HCEC 1CT (cell line): ENCODE measurements at regions not wholly inside any gene's neighbourhood (a gene's known extent, or its start where the extent isn't known, plus 50 kb on each side); places are given as distances from the start of the nearest gene placed in this dataset.
"Not testable (repeated sequence)": the region's sequence is repeated elsewhere in the genome, so short reads cannot be mapped to it uniquely, and the experiment has no call there.

Experiments used
- DNase-seq: peaks from one replicate; pipeline ENCODE4 v3.0.0-alpha.2; 2017

DNA sequence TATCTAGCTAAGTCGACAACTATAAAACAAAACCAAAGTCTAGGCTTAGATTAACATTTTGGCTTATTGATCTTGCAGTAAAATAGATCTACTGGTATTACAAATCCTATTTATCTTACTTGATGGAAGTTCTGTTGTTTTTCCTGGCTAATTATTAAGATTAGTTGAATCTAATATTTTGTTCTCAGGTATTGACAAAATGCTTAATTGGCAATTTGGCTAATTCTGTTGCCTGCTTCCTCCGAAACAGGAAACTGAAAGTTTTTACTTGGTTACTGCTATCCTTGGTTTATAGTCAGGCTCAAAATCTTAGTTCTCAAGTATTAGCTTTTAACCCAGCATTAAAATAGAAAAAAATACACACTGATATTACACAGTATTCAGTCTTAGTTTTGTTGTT lies 820.5 kb downstream of the NR2F1-AS1 start:
- DNase-seq = no peak

DNA sequence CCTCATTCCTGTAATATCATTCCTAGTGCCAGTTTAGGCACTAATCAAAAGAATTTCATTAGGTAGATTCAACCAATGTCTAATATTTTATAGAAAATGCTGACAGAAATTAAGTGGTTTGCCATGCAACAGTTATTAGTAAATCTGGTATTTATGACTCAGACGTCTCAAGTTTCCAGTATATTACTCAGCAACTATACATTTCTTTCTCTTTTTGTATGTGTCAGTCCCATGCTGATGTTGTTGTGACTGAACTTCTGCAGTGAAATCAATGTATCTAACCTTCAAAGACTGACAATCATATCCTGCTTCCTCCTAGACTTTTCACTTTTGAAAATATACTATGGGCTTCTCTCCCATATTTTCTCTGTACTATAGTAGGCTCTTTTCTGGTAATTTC lies 822.5 kb downstream of the NR2F1-AS1 start:
- DNase-seq = peak; percentile 85

DNA sequence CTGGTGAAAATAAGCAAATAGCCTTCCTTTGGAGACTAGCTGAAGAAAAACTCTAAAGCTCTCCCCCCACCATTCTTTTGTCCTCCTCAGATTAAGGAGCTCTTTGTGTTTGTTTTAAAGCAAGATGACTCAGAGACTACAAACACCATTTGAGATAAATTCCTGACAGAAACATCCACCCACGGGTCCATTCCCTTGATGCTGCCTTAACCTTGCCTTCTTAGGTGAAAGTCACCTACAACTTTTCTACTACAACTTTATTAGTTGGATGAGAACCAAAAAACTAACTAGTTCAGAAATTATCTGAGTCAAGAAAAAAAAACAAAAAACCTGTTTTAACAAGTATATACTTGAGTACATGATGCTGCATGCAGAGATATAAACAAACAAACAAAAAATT lies 831.1 kb downstream of the NR2F1-AS1 start:
- peak; percentile 52 for DNase-seq

DNA sequence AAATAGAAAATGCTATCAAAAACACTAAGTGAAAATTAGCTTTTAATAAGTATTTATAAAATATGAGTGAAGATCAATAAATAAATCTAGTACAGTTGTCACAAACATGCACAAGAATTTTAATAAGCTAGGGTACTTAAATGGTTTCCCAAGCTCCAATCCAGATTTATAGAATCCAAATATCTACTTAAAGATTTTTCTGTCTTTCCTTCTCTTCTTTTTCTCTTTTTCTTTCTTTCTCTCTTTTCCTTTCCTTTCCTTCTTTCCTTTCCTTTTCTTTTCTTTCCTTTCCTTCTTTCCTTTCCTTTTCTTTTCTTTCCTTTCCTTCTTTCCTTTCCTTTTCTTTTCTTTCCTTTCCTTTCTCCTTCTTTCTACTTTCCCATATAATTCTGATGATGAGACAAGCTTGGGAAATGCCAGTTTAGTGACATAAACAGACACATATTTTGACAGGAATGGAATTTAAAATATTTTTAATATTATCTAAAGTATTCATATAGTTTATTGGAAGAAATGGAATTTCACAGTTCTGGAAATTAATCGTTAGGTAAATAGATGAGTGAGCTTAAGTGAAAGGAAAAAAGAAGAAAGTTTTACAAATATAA lies 832.8 kb downstream of the NR2F1-AS1 start:
- no peak for DNase-seq

DNA sequence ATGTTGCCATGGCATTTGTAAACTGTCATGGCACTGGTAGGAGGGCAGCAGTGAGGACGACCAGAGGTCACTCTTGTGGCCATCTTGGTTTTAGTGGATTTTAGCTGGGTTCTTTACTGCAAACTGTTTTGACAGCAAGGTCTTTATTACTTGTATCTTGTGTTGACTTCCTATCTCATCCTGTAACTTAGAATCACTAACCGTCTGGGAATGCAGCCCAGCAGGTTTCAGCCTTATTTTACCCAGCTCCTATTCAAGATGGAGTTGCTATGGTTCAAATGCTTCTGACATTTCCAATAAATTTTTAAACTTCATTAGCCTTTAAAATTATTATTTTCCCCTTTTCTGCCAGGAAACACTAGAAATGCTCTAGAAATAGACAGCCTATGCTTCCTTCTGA lies 839.1 kb downstream of the NR2F1-AS1 start:
- DNase-seq = no peak

DNA sequence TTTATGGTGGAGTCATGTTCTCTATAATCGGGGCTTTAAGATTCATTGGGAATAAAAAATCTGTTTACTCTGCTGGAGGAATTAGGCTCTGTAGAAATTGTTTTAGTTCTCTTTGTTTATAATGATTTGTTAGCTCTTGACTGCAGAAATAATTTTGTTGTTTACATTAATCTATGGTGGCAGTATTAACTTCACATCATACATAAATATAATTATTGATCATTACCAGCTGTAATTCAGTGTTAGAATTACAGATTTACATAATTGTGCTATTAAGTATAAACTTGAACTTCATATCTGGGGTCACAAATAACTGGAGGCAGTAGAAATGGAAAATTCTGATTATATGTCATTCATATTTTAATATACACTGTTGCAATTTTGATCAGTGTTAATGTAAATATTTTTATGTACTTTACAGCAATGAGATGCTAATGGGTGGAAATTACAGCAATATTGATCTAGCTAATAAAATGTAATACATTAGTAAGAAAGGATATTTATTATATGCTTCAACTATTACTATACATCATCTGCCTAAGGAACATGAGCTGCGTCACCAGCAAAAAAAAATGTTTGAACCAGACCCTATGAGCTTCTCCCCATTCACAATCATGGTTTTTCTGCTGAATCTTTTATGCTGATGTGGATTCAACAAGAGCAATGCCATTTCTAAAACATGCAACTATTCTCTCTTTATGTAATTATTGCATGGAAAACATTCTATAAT lies 846.6 kb downstream of the NR2F1-AS1 start:
- no peak for DNase-seq

DNA sequence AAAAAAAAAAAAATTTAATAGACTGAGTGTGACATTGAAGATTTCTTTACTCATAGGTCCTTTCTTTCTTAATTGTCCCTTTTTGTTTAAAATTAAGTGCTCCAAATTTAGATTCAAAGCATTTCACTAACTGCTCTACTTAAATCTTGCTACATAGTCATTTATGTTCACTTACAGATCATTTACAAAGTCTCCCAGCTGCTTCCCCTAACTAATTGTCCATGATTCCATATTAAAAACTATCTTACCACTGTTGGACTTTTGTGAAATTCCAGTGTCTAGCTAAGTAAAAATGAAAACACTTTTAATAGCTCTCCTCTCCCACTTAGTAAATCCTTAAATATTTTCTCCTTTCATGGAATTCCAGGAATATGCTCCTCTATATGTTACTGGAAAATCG lies 850.5 kb downstream of the NR2F1-AS1 start:
- DNase-seq = no peak

DNA sequence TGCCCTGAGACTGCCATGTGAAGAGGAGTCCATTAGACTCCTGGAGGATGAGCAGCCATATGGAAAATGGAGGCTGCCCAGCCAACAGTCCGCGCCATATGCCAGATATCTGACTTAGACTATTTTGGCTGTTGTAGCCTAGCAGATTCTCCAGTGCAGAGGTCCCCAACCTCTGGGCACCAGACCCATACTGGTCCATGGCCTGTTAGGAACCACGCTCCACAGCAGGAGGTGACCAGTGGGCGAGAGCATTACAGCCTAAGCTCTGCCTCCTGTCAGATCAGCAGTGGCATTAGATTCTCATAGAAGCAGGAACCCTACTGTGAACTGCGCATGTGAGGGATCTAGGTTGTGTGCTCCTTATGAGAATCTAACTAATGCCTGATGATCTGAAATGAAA lies 851.9 kb downstream of the NR2F1-AS1 start:
- DNase-seq = no peak

DNA sequence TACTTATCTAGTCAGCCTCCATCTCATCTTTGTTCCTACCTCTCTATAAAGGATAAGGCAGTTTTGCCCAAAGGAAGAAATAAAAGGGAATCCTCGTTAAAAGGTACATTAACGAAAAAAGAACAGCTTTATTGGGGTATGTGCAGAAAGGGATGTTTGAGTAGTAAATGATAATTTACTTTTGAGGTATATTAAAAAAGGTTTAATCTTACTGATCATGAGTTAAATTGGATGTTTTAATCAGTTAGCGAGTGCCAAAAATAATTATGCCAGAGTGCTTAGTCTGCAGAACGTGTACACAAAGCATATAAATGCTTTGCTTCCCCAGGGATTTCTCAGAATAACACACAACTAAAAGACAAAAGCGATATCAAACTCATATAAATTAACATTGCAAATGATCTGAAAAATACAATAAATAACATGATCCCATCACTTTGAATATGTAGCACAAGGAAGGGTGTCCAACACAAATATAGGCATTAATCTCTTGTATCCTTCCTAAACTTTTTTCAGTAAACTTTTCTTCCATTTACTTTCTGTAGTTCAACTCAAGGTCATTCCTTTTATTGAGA lies 865.0 kb downstream of the NR2F1-AS1 start:
- no peak for DNase-seq

DNA sequence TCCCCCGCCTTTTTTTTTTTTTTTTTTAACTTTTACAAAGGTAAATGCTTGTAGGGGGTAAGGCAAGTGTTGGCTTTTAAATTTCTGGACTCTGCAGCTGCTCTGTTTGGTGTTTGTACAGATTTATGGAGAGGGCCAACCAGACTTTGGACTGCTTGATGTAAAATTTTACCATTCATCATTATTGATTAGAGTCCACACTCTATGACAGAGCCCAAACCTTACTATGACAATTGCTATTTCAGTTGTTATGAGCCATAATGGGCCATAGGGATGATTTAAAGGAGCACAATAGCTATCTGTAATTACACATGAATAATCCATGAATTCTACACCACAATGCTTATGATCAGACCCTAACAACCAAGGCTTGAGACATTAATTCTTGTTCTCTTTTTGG lies 867.2 kb downstream of the NR2F1-AS1 start:
- no peak for DNase-seq

DNA sequence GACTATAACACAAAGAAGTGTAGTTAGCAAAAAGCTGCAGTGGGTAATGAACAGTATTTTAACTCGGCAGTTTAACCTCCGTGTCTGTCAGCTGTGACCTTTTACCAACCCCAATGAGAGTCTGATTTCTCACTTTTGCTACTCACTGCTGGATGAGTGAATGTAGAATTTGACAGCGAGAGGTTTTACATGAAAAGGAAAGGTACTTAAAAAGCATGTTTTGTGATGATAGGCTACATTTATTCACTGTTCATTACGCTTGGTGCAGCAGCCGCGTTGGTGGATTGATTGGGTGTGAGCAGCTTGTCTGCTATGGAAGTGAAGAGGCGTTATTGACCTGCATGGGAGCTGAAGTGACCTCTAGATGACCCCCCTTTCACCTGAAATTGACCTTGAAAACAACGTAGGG lies 867.7 kb downstream of the NR2F1-AS1 start:
- DNase-seq = no peak

DNA sequence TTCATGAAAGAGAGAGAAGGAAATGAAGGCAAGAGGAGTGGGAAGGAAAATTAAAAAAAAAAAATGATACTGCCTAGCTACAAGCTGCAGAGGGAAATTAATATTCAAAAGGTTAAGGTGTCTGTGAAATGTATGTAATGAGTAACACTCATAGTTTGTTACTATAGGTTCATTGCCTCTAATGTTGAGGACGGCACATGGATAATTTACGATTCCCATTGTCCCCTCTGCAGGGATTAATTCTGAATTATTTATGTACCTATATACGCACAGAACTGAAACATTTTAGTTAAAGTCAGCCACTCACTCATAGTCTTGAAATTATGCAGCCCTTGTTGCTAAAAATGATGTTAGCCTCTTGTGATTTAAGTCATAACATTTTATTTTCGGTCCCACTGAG lies 869.1 kb downstream of the NR2F1-AS1 start:
- DNase-seq = no peak

DNA sequence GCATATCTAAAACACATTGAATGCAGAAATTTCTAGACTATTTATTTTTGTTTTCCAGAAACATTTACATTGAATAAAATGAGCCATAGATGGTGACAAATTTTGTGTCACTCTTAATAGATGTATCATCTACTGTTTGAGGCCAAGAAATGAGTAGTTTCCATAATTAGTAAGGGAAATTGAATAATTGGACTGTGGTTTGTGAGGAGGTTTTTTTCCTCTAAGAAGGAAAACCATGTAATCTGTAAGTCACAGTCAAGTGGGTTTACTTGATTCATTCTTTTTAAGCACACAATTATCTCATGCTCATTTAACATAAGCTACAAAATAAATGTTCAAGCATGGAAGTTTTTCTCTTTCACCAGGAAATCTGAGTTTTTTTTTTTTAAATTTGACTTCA lies 876.4 kb downstream of the NR2F1-AS1 start:
- no peak for DNase-seq

DNA sequence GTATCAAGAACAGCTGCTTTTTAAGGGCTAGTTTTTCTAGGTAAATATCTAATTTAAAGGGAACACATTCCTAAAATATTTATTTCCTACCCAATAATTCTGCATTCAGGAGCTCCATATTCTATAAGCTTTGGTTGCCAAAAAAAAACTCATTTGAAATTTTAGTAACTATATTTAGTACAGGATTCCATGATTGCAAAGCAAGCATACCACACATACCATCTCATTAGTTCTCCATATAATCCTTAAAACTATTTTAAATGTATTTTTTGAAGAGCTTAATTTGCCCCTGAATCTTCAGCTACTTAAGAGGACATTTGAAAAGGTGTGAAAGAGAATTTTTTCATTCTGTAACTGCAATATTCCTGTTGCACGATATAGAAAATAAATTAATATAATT lies 877.0 kb downstream of the NR2F1-AS1 start:
- no peak for DNase-seq

DNA sequence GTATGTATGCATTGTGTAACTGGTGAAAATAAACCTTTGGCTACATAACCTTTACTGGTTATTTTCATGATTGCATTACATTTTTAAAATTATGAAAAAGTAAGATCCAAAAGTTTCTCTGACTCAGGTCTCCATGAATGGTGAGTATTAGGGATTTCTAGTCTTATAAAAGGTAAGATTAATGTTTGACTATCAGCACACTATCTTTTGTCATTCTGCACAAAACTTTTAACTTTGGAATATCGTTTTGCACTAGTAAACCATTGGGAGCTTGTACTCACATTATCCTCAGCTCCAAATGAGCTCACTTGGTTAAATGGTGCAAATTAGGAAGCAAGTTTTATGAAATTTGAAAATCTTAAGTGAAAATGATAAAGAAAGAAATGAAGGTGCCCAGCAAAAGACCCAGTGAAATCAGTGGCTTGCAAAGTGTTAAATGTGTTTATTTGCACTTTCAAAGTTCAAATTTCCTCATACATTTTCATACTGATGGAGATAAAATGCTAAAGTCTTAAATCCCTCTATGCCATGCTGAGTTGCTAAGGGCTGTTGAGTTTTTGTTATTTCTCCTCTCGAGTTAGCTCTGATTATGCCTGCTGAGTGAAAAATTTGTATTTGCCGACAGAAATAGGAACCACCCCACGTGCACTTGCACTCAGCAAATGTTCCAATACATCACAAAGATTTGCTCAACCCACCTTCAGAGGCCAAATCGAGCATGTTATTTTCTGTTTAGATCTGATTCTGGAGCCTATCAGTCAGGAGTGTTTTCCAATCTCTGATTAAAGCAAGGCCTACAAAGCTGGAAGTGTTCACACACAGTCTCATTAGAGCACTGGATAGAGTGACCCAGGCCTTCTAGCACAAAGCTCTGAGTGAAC lies 885.7 kb downstream of the NR2F1-AS1 start:
- DNase-seq = no peak

DNA sequence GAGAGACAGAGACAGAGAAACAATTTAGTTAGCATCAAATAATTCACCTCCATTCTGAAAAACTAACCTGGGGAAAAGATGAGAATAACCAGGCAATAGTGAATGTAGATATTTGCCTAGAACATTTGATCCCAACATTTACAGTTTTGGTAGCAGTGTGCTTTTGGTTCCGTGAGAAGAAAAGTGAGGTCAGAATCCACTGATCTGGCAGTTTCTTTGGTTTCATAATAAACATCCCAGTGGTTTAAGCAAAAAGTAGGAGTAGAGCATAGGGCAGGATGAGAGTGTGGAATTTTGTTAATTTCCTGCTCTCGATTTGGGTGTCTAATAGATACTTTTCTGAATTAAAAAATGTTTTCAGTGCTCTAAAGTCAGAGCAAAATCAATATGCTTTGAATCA lies 887.0 kb downstream of the NR2F1-AS1 start:
- no peak for DNase-seq

DNA sequence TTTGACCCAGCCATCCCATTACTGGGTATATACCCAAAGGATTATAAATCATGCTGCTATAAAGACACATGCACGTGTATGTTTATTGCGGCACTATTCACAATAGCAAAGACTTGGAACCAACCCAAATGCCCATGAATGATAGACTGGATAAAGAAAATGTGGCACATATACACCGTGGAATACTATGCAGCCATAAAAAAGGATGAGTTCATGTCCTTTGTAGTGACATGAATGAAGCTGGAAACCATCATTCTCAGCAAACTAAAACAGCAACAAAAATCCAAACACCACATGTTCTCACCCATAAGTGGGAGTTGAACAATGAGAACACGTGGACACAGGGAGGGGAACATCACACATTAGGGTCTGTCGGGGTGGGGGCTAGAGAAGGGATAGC lies 889.1 kb downstream of the NR2F1-AS1 start:
- not testable (repeated sequence) for DNase-seq

DNA sequence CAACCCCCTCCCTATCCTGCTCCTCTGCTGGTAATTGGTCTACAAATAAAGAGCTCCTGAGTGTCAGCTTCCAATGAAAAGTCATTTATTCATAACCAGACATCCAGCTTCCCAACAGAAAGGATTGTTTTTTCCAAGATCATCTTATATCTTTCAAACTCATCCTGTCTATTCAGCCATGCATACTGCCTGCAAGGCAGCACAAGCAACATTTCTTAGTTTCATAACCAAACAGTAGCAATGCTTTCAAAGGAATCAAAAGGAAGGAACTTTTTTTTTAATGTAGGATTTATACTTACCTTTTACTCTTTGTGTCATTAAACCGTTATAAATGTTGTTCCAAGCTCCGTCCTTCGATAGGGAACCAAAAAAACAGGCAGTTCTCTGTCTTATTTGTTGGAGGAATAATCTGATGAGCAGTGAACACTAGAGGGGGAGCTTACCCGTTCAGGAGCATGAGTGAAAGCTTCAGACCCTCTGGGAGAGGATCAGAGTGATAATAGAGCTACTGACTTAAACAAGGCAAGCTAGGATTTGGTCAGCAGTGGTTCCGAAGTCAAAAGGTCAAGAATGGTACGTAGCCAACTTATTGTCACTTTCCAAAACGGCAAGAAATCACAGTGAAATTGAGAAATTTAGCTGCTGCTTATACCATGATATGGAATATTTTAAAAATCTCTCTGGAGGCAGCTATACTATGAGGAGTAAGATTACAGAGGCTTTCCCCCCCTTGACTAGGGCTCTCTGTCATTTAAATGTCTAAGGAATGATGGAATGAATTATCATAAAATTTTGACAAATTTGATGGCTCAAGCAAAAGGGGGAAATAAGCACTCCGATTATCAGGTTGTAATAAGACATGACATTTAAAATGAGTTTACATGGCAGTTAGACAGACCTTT lies 892.9 kb downstream of the NR2F1-AS1 start:
- peak; percentile 76 for DNase-seq

DNA sequence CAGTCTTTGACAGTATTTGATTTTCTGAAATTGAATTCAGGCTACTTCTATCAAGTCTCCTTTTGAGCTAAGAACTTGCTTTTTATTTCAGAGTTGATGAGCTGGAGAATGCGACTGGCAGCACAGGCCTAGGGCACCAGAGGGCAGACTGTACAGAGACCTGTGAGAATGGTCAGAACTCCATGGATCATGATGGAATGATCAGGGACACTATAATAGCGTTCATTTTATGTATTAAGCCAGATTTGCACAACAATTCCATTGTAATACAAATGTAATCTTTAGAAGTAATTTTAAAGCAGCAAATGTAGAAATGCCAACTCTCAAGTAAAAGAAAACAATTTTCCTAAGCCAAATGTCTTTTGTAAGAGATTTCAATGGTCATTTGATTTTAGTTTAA lies 902.4 kb downstream of the NR2F1-AS1 start:
- peak; percentile 38 for DNase-seq

DNA sequence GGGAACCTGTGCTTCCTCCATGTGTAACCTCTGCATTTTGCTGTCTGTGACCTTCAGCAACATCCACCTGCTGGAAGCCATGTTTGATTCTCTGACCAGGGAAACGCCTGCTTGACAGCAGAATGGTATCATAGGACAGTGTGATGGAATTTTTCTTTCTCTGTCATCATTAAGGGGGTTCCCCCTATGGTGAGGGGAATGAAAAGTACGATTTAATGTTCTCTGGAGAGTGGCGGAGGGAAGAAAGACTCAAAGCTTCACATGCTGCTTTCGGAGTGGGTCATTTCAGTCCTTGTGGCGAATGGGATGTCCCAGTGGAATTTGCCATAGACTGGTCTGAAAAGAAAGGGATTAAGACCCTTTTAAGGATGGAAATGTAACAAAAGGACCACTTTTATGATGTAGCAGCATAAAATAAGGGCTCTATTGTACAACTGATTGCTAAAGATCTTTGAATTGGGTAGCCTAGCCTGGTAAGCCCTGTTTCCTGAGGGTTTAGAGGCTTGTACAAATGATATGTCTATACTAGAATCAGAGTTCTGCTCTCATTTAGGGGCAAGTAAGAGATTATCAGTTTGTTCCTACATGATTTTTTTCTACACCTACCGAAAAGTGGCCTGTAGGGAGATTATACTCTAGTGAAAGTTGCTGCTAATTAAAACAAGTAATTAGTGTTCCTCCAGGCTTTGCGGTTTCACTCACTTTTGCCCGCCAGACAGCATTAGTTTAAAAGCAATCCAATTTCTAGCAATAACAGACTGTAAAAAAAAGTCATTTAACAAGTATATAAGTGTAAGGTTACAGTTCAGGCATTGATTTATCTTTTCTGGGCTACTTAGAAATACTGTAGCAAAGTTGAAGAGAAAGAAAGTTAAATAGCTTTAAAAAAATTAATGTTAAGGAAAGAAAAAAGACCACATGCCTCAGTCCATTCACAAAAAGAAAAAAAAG lies 904.5 kb downstream of the NR2F1-AS1 start:
- DNase-seq = no peak

DNA sequence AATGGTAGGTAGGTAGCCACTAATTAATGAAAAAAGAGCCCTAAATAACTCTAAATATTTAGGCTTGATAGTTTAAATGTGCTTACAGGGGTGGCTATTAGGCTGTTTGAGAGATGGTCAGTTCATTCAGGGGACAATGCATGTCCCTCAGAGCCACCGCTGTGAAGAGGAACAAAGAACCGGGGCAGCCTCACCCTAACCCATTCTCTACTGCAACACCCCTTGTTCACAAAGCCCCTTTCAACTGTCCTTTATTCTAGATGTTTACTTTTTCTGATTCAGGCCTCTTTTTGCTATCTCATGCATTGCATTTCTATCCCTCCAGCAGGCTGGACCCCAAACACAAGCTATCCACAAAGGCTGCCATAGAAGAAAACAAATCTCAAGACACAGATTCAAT lies 906.7 kb downstream of the NR2F1-AS1 start:
- DNase-seq = no peak
